Esophagus squamous epithelium (tissue), 5 donors: ENCODE measurements at regions not wholly inside any gene's neighbourhood (a gene's known extent, or its start where the extent isn't known, plus 50 kb on each side); places are given as distances from the start of the nearest gene placed in this dataset.
"Not testable (repeated sequence)": the region's sequence is repeated elsewhere in the genome, so short reads cannot be mapped to it uniquely, and the experiment has no call there.

ENCODE experiments used
- DNase-seq: peaks from one replicate; lab custom pipeline; 2025; lab: John Stamatoyannopoulos, UW
- H3K27ac ChIP-seq, 4 donors: fragments of 200-600 bp; sonication (generic); one replicate each; pipeline ENCODE4 v1.5.1; 2016 to 2019; ENCODE audit warnings: mild to moderate bottlenecking in 1 of 4
- H3K27me3 ChIP-seq, 4 donors: fragments of 200-600 bp; sonication (generic); 1 replicate in 3 of 4; 2 replicates in 1 of 4; pipeline versions ENCODE4 v1.5.1 to v1.6.0; 2017 to 2021; ENCODE audit warnings: antibody characterized with exemption in 1 of 4
- H3K36me3 ChIP-seq, 3 donors: fragments of 200-600 bp; sonication (generic); one replicate each; pipeline ENCODE4 v1.5.1; 2016 to 2019
- H3K4me1 ChIP-seq, 3 donors: fragments of 200-600 bp; sonication (generic); one replicate each; pipeline ENCODE4 v1.5.1; 2017 to 2019
- H3K4me3 ChIP-seq, 4 donors: fragments of 200-600 bp; sonication (generic); 1 replicate in 3 of 4; 2 replicates in 1 of 4; pipeline ENCODE4 v1.5.1; 2016 to 2019; ENCODE audit warnings: mild to moderate bottlenecking in 2 of 4, moderate library complexity in 1 of 4
- H3K9me3 ChIP-seq, 3 donors: fragments of 200-600 bp; sonication (generic); one replicate each; pipeline ENCODE4 v1.5.1; 2016 to 2019
- CTCF ChIP-seq, 6 experiments: fragments of 450-650 bp in 4 of 6; fragments of 200-600 bp in 2 of 6; sonication (generic) in 2 of 6; IDR thresholded peaks; one replicate each; pipeline ENCODE4 v1.5.1; 2016 to 2019; ENCODE audit warnings: antibody characterized with exemption in 6 of 6, mild to moderate bottlenecking in 4 of 6, moderate library complexity in 4 of 6
- POLR2A ChIP-seq, 4 donors: fragments of 450-650 bp; IDR thresholded peaks; one replicate each; pipeline ENCODE4 v1.6.1; 2017; ENCODE audit warnings: antibody characterized with exemption in 4 of 4, mild to moderate bottlenecking in 4 of 4, moderate library complexity in 3 of 4
- WGBS, 2 donors: methylation state at CpG; one replicate each; pipeline ENCODE4 v1.1.5; 2018; 5-methylcytosine and 5-hydroxymethylcytosine counted together
- intact Hi-C: fragments of 100-400 bp; cut with DNase I; formaldehyde crosslinking; loops from one replicate; pipeline ENCODE4 v1.15.0; 2022
- donor health status: DM: yes; HTN: yes; CAD: no.

DNA sequence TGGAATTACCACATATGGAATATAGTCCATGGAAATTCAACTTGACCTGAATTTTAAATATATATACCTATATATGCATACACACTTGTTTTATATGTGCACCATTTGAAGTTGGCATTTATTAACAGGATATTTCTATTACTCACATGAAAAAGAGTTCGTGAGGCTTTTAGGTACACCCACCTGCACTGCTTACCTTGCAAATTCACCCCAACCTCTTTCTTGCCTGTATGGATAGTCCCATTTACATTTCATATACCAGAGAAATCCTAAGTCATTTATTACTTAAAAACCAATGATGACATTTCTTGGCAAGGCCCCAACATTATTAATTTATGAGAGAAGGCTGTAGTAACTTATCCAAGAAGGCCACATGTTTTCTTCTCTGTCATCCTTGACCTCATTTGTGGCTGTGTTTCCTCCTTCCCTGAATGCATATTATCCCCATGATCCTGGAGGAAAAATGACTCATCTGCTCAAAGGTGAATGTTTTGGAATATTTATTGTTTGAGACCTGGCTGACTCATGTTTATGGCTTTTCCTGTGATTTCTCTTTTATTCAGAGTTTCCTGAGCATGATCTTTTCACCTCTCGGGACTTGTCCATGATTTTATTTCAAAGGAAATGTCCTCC is 62.2 kb upstream of the FAM241A start:
- H3K9me3 ChIP-seq = no peaks in the 10 kb centered on the region
- peaks cover 0 to 24% (median 6%) of the 10 kb centered on the region in 3 donors for H3K4me1 ChIP-seq
- no peaks in the 10 kb centered on the region for H3K27me3 ChIP-seq
- H3K4me3 ChIP-seq = no peak overlapping the region
- 24 to 47% methylated on average over 2 of the region's 2 CpGs for WGBS, 2 donors
- no peaks in the 10 kb centered on the region for H3K36me3 ChIP-seq
- H3K27ac ChIP-seq = peak overlapping the region in 2 of 4 donors; percentile 2 to 35
- DNase-seq = no peak
- TF ChIP-seq POLR2A (IDR thresholded peaks at IDR 0.05) = no peak
- TF ChIP-seq CTCF (IDR thresholded peaks at IDR 0.05) = no peak
- intact Hi-C loops = no loop called here

DNA sequence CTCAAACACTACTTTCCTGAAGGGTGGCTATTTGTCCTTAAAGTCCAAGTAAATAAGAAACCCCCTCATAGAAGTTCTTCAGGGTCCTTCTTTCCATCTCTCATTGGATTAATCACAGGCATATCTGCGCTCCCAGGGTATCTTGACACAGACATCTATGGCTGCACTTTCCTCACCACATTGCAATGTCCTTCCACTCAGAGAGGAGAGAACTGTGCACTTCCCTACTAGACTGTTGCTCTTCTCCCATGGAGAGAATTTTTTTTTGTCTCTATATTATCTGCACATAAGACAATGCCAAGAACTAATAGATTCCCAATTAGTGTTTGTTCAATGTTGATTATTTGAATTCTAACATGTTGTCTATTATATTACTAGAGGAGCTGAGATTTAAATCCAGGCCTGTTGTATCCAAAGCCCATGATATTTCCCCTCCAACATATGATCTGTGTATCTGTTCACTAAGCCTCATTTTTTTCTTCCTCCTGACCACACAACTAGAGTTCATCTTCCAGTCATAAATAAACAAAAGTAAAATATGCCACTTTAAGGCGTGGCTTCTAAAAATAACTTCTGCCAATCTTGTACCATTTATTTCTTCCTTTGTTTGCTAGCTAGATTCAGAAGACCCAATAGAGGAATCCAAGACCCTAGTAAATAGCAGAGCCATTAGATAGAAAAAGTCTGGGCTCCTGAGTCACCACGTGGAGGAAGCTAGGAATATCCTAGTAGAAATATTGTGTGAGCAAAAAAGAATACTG is 61.5 kb upstream of the FAM241A start:
- H3K4me3 ChIP-seq = no peak overlapping the region
- H3K9me3 ChIP-seq = no peaks in the 10 kb centered on the region
- H3K36me3 ChIP-seq = no peaks in the 10 kb centered on the region
- WGBS, 2 donors = 58% methylated on average over 3 of the region's 3 CpGs
- intact Hi-C loops = no loop called here
- H3K27ac ChIP-seq = peak overlapping the region in 2 of 4 donors; percentile 2 to 35
- no peaks in the 10 kb centered on the region for H3K27me3 ChIP-seq
- TF ChIP-seq CTCF (IDR thresholded peaks at IDR 0.05) = no peak
- TF ChIP-seq POLR2A (IDR thresholded peaks at IDR 0.05) = no peak
- peaks cover 0 to 24% (median 6%) of the 10 kb centered on the region in 3 donors for H3K4me1 ChIP-seq
- DNase-seq = no peak

GRCh38 chr4:112085156-112086035 is 59.9 kb upstream of the FAM241A start:
- Histone ChIP-seq H3K4me3 (no peak overlapping the region), H3K9me3 (no peaks in the 10 kb centered on the region), H3K36me3 (no peaks in the 10 kb centered on the region), H3K27ac (no peak overlapping the region), H3K4me1 (peaks cover 0 to 24% (median 6%) of the 10 kb centered on the region in 3 donors), H3K27me3 (no peaks in the 10 kb centered on the region)
- intact Hi-C loops = no loop called here
- no peak for DNase-seq
- WGBS, 2 donors = 40 to 48% methylated on average over 6 of the region's 6 CpGs
- TF ChIP-seq POLR2A (IDR thresholded peaks at IDR 0.05) (no peak), CTCF (IDR thresholded peaks at IDR 0.05) (no peak)

DNA sequence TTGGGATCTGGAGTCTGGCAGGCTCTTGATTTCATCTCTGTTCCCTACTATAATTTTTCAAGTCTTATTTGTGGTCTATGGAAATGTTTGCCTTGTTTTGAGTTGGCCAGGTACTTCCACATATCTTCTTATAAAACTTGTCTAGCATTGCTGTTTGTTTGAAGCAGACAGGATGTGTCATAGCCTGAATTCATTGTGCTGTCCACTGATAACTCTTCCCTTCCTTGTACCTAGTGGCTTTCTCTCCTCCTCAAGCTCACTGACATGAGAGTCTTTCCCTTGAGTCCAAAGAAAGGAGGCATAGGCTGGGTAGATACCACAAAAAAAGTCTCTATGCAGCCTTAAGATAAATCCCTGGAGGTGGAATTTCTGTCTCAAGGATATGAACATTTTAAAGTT is 59.2 kb upstream of the FAM241A start:
- intact Hi-C loops = no loop called here

DNA sequence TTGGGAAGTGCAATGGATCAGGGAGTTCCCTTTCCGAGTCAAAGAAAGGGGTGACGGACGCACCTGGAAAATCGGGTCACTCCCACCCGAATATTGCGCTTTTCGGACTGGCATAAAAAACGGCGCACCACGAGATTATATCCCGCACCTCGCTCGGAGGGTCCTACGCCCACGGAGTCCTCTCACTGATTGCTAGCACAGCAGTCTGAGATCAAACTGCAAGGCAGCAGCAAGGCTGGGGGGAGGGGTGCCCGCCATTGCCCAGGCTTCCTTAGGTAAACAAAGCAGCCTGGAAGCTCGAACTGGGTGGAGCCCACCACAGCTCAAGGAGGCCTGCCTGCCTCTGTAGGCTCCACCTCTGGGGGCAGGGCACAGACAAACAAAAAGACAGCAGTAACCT is 58.6 kb upstream of the FAM241A start:
- H3K4me3 ChIP-seq, H3K27ac ChIP-seq, intact Hi-C loops, DNase-seq, H3K27me3 ChIP-seq, H3K9me3 ChIP-seq, H3K36me3 ChIP-seq: not testable (repeated sequence)
- 74 to 89% methylated on average over 7 to 9 of the region's 17 CpGs for WGBS, 2 donors
- H3K4me1 ChIP-seq = peaks cover 0 to 24% (median 6%) of the 10 kb centered on the region in 3 donors

More for the DNA sequence above, 59.2 kb upstream of the FAM241A start:
- Histone ChIP-seq H3K4me3 (no peak overlapping the region), H3K27me3 (no peaks in the 10 kb centered on the region), H3K9me3 (no peaks in the 10 kb centered on the region), H3K27ac (no peak overlapping the region), H3K4me1 (peaks cover 0 to 24% (median 6%) of the 10 kb centered on the region in 3 donors), H3K36me3 (no peaks in the 10 kb centered on the region)
- TF ChIP-seq CTCF (IDR thresholded peaks at IDR 0.05) (no peak), POLR2A (IDR thresholded peaks at IDR 0.05) (no peak)
- DNase-seq = no peak

GRCh38 chr4:112092330-112092729 is 52.9 kb upstream of the FAM241A start:
- intact Hi-C loops = loop anchor here (10.0 kb wide), 1 partner anchor 432 kb away; no protein-coding TSS in a partner anchor
- not testable (repeated sequence) for H3K36me3 ChIP-seq, H3K4me3 ChIP-seq, H3K9me3 ChIP-seq, H3K4me1 ChIP-seq, H3K27ac ChIP-seq, H3K27me3 ChIP-seq, DNase-seq
- WGBS, 2 donors = 79 to 84% methylated on average over 1 to 2 of the region's 2 CpGs
